NB4 (cell line): ENCODE measurements at regions not wholly inside any gene's neighbourhood (a gene's known extent, or its start where the extent isn't known, plus 50 kb on each side); places are given as distances from the start of the nearest gene placed in this dataset.

Source experiments
- POLR2A ChIP-seq: IDR thresholded peaks from 2 replicates; pipeline ENCODE4 v1.6.1; 2011; ENCODE audit warnings: mild to moderate bottlenecking; ENCODE audit not compliant: insufficient read length; ENCODE audit errors: extremely low read depth
- TF ChIP-seq, protein P1 (sequence below): IDR thresholded peaks from one replicate; pipeline ENCODE4 v1.5.1; 2012; ENCODE audit warnings: low read depth, low read length

DNA sequence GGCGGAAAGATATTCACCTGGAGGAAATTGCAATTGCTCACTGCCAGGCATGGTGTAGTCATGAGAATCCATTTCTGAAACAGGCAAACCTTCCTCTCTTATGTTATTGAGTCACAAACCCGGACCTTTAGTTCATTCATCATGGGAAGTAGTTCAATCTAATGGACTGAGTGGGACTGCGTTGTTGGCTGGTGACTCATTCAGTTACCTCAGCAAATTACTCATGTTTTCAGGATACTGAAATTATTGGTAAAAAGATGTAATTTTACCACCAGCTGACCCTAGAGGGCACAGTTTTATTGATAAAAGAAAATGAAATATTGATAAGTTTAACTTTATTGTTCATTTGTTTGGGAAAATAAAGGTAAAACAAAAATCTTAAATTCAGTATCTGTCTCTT, 1194.4 kb upstream of the SORCS1 start:
- TF ChIP-seq, protein P1, sequence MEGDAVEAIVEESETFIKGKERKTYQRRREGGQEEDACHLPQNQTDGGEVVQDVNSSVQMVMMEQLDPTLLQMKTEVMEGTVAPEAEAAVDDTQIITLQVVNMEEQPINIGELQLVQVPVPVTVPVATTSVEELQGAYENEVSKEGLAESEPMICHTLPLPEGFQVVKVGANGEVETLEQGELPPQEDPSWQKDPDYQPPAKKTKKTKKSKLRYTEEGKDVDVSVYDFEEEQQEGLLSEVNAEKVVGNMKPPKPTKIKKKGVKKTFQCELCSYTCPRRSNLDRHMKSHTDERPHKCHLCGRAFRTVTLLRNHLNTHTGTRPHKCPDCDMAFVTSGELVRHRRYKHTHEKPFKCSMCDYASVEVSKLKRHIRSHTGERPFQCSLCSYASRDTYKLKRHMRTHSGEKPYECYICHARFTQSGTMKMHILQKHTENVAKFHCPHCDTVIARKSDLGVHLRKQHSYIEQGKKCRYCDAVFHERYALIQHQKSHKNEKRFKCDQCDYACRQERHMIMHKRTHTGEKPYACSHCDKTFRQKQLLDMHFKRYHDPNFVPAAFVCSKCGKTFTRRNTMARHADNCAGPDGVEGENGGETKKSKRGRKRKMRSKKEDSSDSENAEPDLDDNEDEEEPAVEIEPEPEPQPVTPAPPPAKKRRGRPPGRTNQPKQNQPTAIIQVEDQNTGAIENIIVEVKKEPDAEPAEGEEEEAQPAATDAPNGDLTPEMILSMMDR = no peak
- TF ChIP-seq POLR2A = no peak
